SK-N-SH (cell line): ENCODE measurements at regions not wholly inside any gene's neighbourhood (a gene's known extent, or its start where the extent isn't known, plus 50 kb on each side); places are given as distances from the start of the nearest gene placed in this dataset.

Experiments used
- CTCF ChIA-PET: fragments of 300-600, 350-600 bp; formaldehyde crosslinking; extraction: SDS; loops from one replicate; lab custom pipeline; 2021; lab: Yijun Ruan, JAX
- POLR2A ChIA-PET: fragments of 350-600 bp; sonication (Branson Sonifier 250); formaldehyde crosslinking; extraction: SDS; loops from one replicate; lab custom pipeline; 2020; ENCODE audit warnings: antibody characterized with exemption, inconsistent platforms; lab: Yijun Ruan, JAX
- DNase-seq: peaks from one replicate; pipeline ENCODE4 v3.0.0; 2012
- H2AFZ ChIP-seq: fragments of 200-600 bp; sonication (generic); 2 replicates; pipeline ENCODE4 v1.8.1; 2016; ENCODE audit warnings: antibody characterized with exemption, mild to moderate bottlenecking, low read depth
- H3F3A ChIP-seq: fragments of 200-600 bp; sonication (generic); replicated peaks from 2 replicates; pipeline ENCODE3; 2016; ENCODE audit warnings: antibody characterized with exemption, mild to moderate bottlenecking; ENCODE audit not compliant: insufficient read depth
- H3K27ac ChIP-seq, 2 experiments: fragments of 200-500 bp in 1 of 2; fragments of 200-600 bp in 1 of 2; sonication (Bioruptor generic) in 1 of 2; sonication (generic), shearing (Covaris generic) in 1 of 2; 2 replicates each; pipeline versions ENCODE4 v1.5.1 to v1.6.1; 2014 to 2016; ENCODE audit warnings: low read depth in 2 of 2, inconsistent platforms in 1 of 2, low read length in 1 of 2, mild to moderate bottlenecking in 1 of 2, mixed read lengths in 1 of 2
- H3K27me3 ChIP-seq: fragments of 200-600 bp; sonication (generic), shearing (Covaris generic); 2 replicates; pipeline ENCODE4 v1.6.1; 2016; ENCODE audit warnings: mixed run types; ENCODE audit not compliant: insufficient read depth
- H3K36me3 ChIP-seq, 2 experiments: fragments of 200-500 bp in 1 of 2; fragments of 200-600 bp in 1 of 2; sonication (Bioruptor generic) in 1 of 2; sonication (generic) in 1 of 2; replicated peaks in 1 of 2; 2 replicates each; pipeline versions ENCODE3 to v1.5.1; 2014 to 2016; ENCODE audit warnings: low read length in 1 of 2, mild to moderate bottlenecking in 1 of 2; ENCODE audit not compliant: insufficient read depth in 2 of 2, control insufficient read depth in 1 of 2
- H3K4me1 ChIP-seq, 2 experiments: fragments of 200-500 bp in 1 of 2; fragments of 200-600 bp in 1 of 2; sonication (Bioruptor generic) in 1 of 2; sonication (generic), shearing (Covaris generic) in 1 of 2; 2 replicates each; pipeline versions ENCODE4 v1.5.1 to v1.6.1; 2014 to 2016; ENCODE audit warnings: low read depth in 1 of 2, low read length in 1 of 2, mixed run types in 1 of 2; ENCODE audit not compliant: insufficient read depth in 2 of 2, control insufficient read depth in 1 of 2
- H3K4me2 ChIP-seq: fragments of 200-600 bp; sonication (generic), shearing (Covaris generic); 2 replicates; pipeline ENCODE4 v1.6.1; 2017; ENCODE audit warnings: mixed run types
- H3K4me3 ChIP-seq, 2 experiments: fragments of 200-500 bp in 1 of 2; fragments of 200-600 bp in 1 of 2; sonication (Bioruptor generic) in 1 of 2; sonication (generic), shearing (Covaris generic) in 1 of 2; 2 replicates each; pipeline versions ENCODE4 v1.5.1 to v1.8.1; 2014 to 2016; ENCODE audit warnings: low read depth in 2 of 2, inconsistent platforms in 1 of 2, low read length in 1 of 2, mild to moderate bottlenecking in 1 of 2, mixed read lengths in 1 of 2, moderate library complexity in 1 of 2
- H3K79me2 ChIP-seq: fragments of 200-600 bp; sonication (generic); 2 replicates; pipeline ENCODE4 v1.8.1; 2017; ENCODE audit warnings: mild to moderate bottlenecking; ENCODE audit not compliant: insufficient read depth
- H3K9ac ChIP-seq: fragments of 200-600 bp; sonication (generic); 2 replicates; pipeline ENCODE4 v1.6.1; 2017; ENCODE audit warnings: mixed run types
- H3K9me2 ChIP-seq: fragments of 200-600 bp; sonication (generic); 2 replicates; pipeline ENCODE4 v1.6.1; 2017; ENCODE audit warnings: mixed run types
- H3K9me3 ChIP-seq: fragments of 200-600 bp; sonication (generic); 2 replicates; pipeline ENCODE4 v1.6.1; 2017; ENCODE audit warnings: mixed run types, mild to moderate bottlenecking, moderate library complexity
- H4K20me1 ChIP-seq: fragments of 200-600 bp; sonication (generic); 2 replicates; pipeline ENCODE4 v1.6.1; 2017; ENCODE audit warnings: mild to moderate bottlenecking, mixed run types; ENCODE audit not compliant: insufficient read depth
- CHD2 ChIP-seq: fragments of 150-350 bp; IDR thresholded peaks from 2 replicates; pipeline ENCODE4 v1.6.1; 2018; ENCODE audit warnings: low read length; ENCODE audit not compliant: partially characterized antibody
- EP300 ChIP-seq, 2 experiments: IDR thresholded peaks; 2 replicates each; pipeline versions ENCODE4 v1.4.0 to v1.6.1; 2012; ENCODE audit warnings: borderline replicate concordance in 1 of 2, low read depth in 1 of 2, low read length in 1 of 2
- EZH2phosphoT487 ChIP-seq: fragments of 200-600 bp; sonication (generic); IDR thresholded peaks from 2 replicates; pipeline ENCODE4 v1.6.1; 2017; ENCODE audit warnings: low read depth, mixed run types, mild to moderate bottlenecking, antibody characterized with exemption, moderate library complexity, borderline replicate concordance
- FOXJ3 ChIP-seq: sonication (generic); formaldehyde crosslinking; IDR thresholded peaks from 2 replicates; pipeline ENCODE4 v1.5.1; 2020; ENCODE audit warnings: mild to moderate bottlenecking, missing genetic modification reagents
- FOXM1 ChIP-seq: IDR thresholded peaks from 2 replicates; pipeline ENCODE4 v1.4.0; 2012; ENCODE audit warnings: low read depth, mild to moderate bottlenecking
- MEF2A ChIP-seq: IDR thresholded peaks from 2 replicates; pipeline ENCODE4 v1.4.0; 2012; ENCODE audit warnings: low read depth, borderline replicate concordance
- NRF1 ChIP-seq: IDR thresholded peaks from 2 replicates; pipeline ENCODE4 v1.6.1; 2012; ENCODE audit warnings: low read depth, mild to moderate bottlenecking, low read length
- POLR2AphosphoS5 ChIP-seq: IDR thresholded peaks from 2 replicates; pipeline ENCODE4 v1.6.1; 2012; ENCODE audit warnings: low read depth, low read length
- REST ChIP-seq: IDR thresholded peaks from 2 replicates; pipeline ENCODE4 v1.6.1; 2012; ENCODE audit warnings: mild to moderate bottlenecking, low read depth, low read length, moderate library complexity
- SIN3A ChIP-seq: IDR thresholded peaks from 2 replicates; pipeline ENCODE4 v1.6.1; 2012; ENCODE audit warnings: low read depth, mild to moderate bottlenecking, low read length, moderate library complexity, borderline replicate concordance
- TAF1 ChIP-seq: IDR thresholded peaks from 2 replicates; pipeline ENCODE4 v1.6.1; 2012; ENCODE audit warnings: low read depth, mild to moderate bottlenecking, low read length, moderate library complexity, borderline replicate concordance
- TCF12 ChIP-seq: IDR thresholded peaks from 2 replicates; pipeline ENCODE4 v1.4.0; 2012
- USF1 ChIP-seq: IDR thresholded peaks from 2 replicates; pipeline ENCODE4 v1.4.0; 2012; ENCODE audit warnings: low read depth, borderline replicate concordance
- USF2 ChIP-seq: fragments of 150-350 bp; IDR thresholded peaks from 2 replicates; pipeline ENCODE4 v1.6.1; 2017; ENCODE audit warnings: antibody characterized with exemption, low read length, low read depth, borderline replicate concordance
- YY1 ChIP-seq: IDR thresholded peaks from 2 replicates; pipeline ENCODE4 v1.4.0; 2012; ENCODE audit warnings: low read depth, mild to moderate bottlenecking
- ZBTB33 ChIP-seq: IDR thresholded peaks from 2 replicates; pipeline ENCODE4 v1.4.0; 2012; ENCODE audit warnings: low read depth, borderline replicate concordance
- WGBS: methylation state at CpG from one replicate; pipeline ENCODE4 v1.1.6; 2017; ENCODE audit warnings: low lambda C conversion rate; 5-methylcytosine and 5-hydroxymethylcytosine counted together

GRCh38 chr18:37734406-37734805 lies 168.8 kb upstream of the CELF4 start:
- H4K20me1 ChIP-seq, result no peaks in the 10 kb centered on the region
- H3F3A ChIP-seq, result no peaks in the 10 kb centered on the region
- no peaks in the 10 kb centered on the region for H3K36me3 ChIP-seq
- H3K4me1 ChIP-seq, result no peaks in the 10 kb centered on the region
- no peaks in the 10 kb centered on the region for H3K79me2 ChIP-seq
- H3K4me3 ChIP-seq, result no peak overlapping the region
- no peaks in the 10 kb centered on the region for H3K27me3 ChIP-seq
- 18% methylated on average over 4 of the region's 4 CpGs for WGBS
- ChIA-PET POLR2A (no interaction called here), CTCF (no interaction called here)
- no peaks in the 10 kb centered on the region for H3K9me2 ChIP-seq
- 0 out of 2 replicates have a peak, but pooled peaks cover 4% of the 10 kb centered on the region for H3K9me3 ChIP-seq
- no peak overlapping the region for H3K9ac ChIP-seq
- no peak overlapping the region for H3K27ac ChIP-seq
- no peak for DNase-seq
- no peak overlapping the region for H3K4me2 ChIP-seq
- TF ChIP-seq MEF2A, result no peak
- no peak for TF ChIP-seq REST
- TF ChIP-seq TAF1, result no peak
- TF ChIP-seq POLR2AphosphoS5, result no peak
- no peak for TF ChIP-seq ZBTB33
- TF ChIP-seq USF2, result no peak
- TF ChIP-seq USF1, result no peak
- no peak for TF ChIP-seq CHD2
- no peak for TF ChIP-seq FOXJ3 (CRISPR knock-in tag)
- TF ChIP-seq EZH2phosphoT487, result no peak
- TF ChIP-seq EP300 (IDR thresholded peaks at IDR 0.05; ENCODE audit: borderline replicate concordance in 1 of 2, low read depth in 1 of 2, low read length in 1 of 2), result no peak
- TF ChIP-seq YY1, result no peak
- no peak for TF ChIP-seq FOXM1
- no peak for TF ChIP-seq SIN3A
- no peak for TF ChIP-seq TCF12
- TF ChIP-seq NRF1, result no peak
- H2AFZ ChIP-seq, result no peak overlapping the region
